B cell (primary cell): ENCODE measurements at regions not wholly inside any gene's neighbourhood (a gene's known extent, or its start where the extent isn't known, plus 50 kb on each side); places are given as distances from the start of the nearest gene placed in this dataset.
"Not testable (repeated sequence)": the region's sequence is repeated elsewhere in the genome, so short reads cannot be mapped to it uniquely, and the experiment has no call there.

Experiments used
- ATAC-seq: fragments of 200-7000 bp; cut with Tn5 transposase; one replicate; pipeline ENCODE4 v1.10.0; 2021; ENCODE audit warnings: low read depth, mild to moderate bottlenecking, moderate number of reproducible peaks, moderate library complexity
- CTCF ChIA-PET: fragments of 350-600 bp; sonication (Branson Sonifier 250); formaldehyde crosslinking; loops from one replicate; lab custom pipeline; 2021; ENCODE audit warnings: antibody characterized with exemption, inconsistent platforms; lab: Charles Lee
- POLR2A ChIA-PET: fragments of 350-600 bp; sonication (Branson Sonifier 250); formaldehyde crosslinking; loops from one replicate; lab custom pipeline; 2021; ENCODE audit warnings: antibody characterized with exemption; lab: Charles Lee
- DNase-seq: peaks from one replicate; pipeline ENCODE4 v3.0.0; 2013
- H2AFZ ChIP-seq: 2 replicates; pipeline ENCODE4 v1.6.1; 2012; ENCODE audit warnings: mild to moderate bottlenecking, low read depth, low read length; ENCODE audit not compliant: insufficient read depth, poor library complexity, severe bottlenecking
- H3K27ac ChIP-seq, 2 donors: 1 replicate in 1 of 2; 2 replicates in 1 of 2; pipeline ENCODE4 v1.5.1; 2012 to 2013; ENCODE audit warnings: low read length in 2 of 2, mild to moderate bottlenecking in 2 of 2, moderate library complexity in 1 of 2
- H3K27me3 ChIP-seq, 4 experiments: fragments of 200-600 bp in 1 of 4; sonication (generic) in 1 of 4; replicated peaks in 1 of 4; 1 replicate in 2 of 4; 2 replicates in 2 of 4; pipeline versions ENCODE4 v1.6.1 to v1.7.0; 2013 to 2016; ENCODE audit warnings: low read length in 3 of 4, mild to moderate bottlenecking in 2 of 4, mixed read lengths in 1 of 4, moderate library complexity in 1 of 4; ENCODE audit not compliant: insufficient read depth in 4 of 4, control insufficient read depth in 3 of 4; ENCODE audit errors: control extremely low read depth in 1 of 4
- H3K36me3 ChIP-seq, 2 experiments: replicated peaks in 1 of 2; 1 replicate in 1 of 2; 2 replicates in 1 of 2; pipeline versions ENCODE4 v1.6.1 to v1.7.1; 2013; ENCODE audit warnings: low read length in 1 of 2; ENCODE audit not compliant: insufficient read depth in 2 of 2, control insufficient read depth in 1 of 2; ENCODE audit errors: control extremely low read depth in 1 of 2, extremely low read depth in 1 of 2
- H3K4me1 ChIP-seq, 2 donors: fragments of 200-600 bp in 1 of 2; sonication (generic) in 1 of 2; 1 replicate in 1 of 2; 2 replicates in 1 of 2; pipeline versions ENCODE4 v1.5.1 to v1.6.1; 2013 to 2017; ENCODE audit warnings: low read length in 2 of 2; ENCODE audit not compliant: control insufficient read depth in 2 of 2, insufficient read depth in 2 of 2
- H3K4me2 ChIP-seq: replicated peaks from 2 replicates; pipeline ENCODE3; 2012; ENCODE audit warnings: mild to moderate bottlenecking, low read depth, low read length; ENCODE audit not compliant: poor library complexity, severe bottlenecking
- H3K4me3 ChIP-seq, 5 experiments: fragments of 200-600 bp in 1 of 5; sonication (generic) in 1 of 5; 1 replicate in 3 of 5; 2 replicates in 2 of 5; pipeline versions ENCODE4 v1.5.1 to v1.7.0; 2011 to 2016; ENCODE audit warnings: low read length in 4 of 5, mild to moderate bottlenecking in 4 of 5, low read depth in 2 of 5, control low read depth in 1 of 5, moderate library complexity in 1 of 5; ENCODE audit not compliant: insufficient read depth in 1 of 5; ENCODE audit errors: control extremely low read depth in 1 of 5, extremely low read depth in 1 of 5
- H3K79me2 ChIP-seq: fragments of 200-600 bp; sonication (generic); one replicate; pipeline ENCODE4 v1.6.0; 2016; ENCODE audit warnings: low read length; ENCODE audit not compliant: control insufficient read depth, insufficient read depth
- H3K9ac ChIP-seq: fragments of 200-600 bp; sonication (generic); 2 replicates; pipeline ENCODE4 v1.6.1; 2017; ENCODE audit warnings: mild to moderate bottlenecking, low read length, moderate library complexity
- H3K9me3 ChIP-seq, 3 donors: one replicate each; pipeline versions ENCODE4 v1.6.1 to v1.7.1; 2013; ENCODE audit warnings: low read length in 2 of 3; ENCODE audit not compliant: control insufficient read depth in 2 of 3, insufficient read depth in 1 of 3; ENCODE audit errors: control extremely low read depth in 1 of 3
- H4K20me1 ChIP-seq: 2 replicates; pipeline ENCODE4 v1.6.0; 2012; ENCODE audit warnings: mild to moderate bottlenecking, low read length; ENCODE audit not compliant: insufficient read depth, control insufficient read depth, poor library complexity, severe bottlenecking
- H3K27ac Mint-ChIP-seq: one replicate; pipeline ENCODE4 v1.8.0; 2021; ENCODE audit warnings: mixed read lengths
- H3K27me3 Mint-ChIP-seq: one replicate; pipeline ENCODE4 v1.8.0; 2021; ENCODE audit warnings: mixed read lengths
- H3K4me1 Mint-ChIP-seq: one replicate; pipeline ENCODE4 v1.8.0; 2021; ENCODE audit warnings: mixed read lengths
- H3K4me3 Mint-ChIP-seq: one replicate; pipeline ENCODE4 v1.8.0; 2021; ENCODE audit warnings: mixed read lengths
- H3K9me3 Mint-ChIP-seq: one replicate; pipeline ENCODE4 v1.8.0; 2022; ENCODE audit warnings: mixed read lengths; ENCODE audit not compliant: insufficient read depth
- EZH2 ChIP-seq: IDR thresholded peaks from 2 replicates; pipeline ENCODE4 v1.6.1; 2012; ENCODE audit warnings: borderline replicate concordance, low read depth, mild to moderate bottlenecking, moderate library complexity, low read length; ENCODE audit not compliant: insufficient read depth, poor library complexity, severe bottlenecking
- WGBS: methylation state at CpG from one replicate; pipeline ENCODE4 v1.1.5; 2013; ENCODE audit warnings: missing lambda C conversion rate; ENCODE audit not compliant: insufficient coverage; 5-methylcytosine and 5-hydroxymethylcytosine counted together
- intact Hi-C: fragments of 100-400 bp; cut with micrococcal nuclease; formaldehyde crosslinking; loops from one replicate; pipeline ENCODE4 v1.10.0; 2022

DNA sequence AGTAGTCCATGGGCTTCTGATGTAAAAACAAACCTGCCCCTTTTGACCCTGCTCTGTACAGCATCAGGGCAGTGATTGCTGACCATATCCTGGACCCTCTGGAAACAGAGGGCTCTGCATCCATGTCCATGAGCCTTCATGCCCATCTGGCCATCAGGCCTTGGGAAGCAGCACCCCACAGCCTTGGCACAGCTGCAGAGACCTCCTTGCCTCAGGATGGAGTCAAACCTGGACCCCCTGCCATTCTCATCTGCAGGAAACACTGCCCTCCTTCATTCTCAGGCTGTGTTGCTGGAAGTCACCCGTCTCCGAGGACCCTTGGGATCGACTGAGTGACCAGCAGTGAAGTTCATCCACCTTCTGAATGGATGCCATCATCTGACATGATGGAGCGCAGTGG, 839.1 kb upstream of the DEFB115 start:
- WGBS, result 70% methylated on average over 4 of the region's 4 CpGs
- intact Hi-C loops, POLR2A ChIA-PET: not testable (repeated sequence)

DNA sequence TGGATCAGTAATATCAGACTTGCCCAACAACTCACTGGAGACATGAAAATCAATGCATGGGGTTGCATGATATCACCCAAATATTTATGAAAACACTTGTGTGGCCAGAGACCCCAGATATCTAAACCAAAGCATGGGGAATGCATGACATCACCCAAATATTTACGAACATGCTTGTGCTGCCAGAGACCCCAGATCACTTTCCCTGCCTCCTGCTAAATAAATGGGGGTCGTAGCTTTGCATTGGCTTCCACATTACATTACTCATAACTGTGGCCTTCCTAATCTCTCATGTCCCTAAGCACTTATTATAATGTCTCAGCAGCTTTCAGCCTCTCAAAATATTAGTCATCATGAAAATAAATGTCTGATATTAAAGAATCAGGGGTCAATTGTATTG, 838.0 kb upstream of the DEFB115 start:
- ChIA-PET CTCF (no interaction called here), POLR2A (no interaction called here)
- H3K27ac ChIP-seq, result no peak overlapping the region
- H3K4me3 Mint-ChIP-seq, result no peak overlapping the region
- DNase-seq (no peak), ATAC-seq (no peak)
- H4K20me1 ChIP-seq, result no peaks in the 10 kb centered on the region
- H3K36me3 ChIP-seq, result no peaks in the 10 kb centered on the region
- H3K9ac ChIP-seq, result no peak overlapping the region
- no peaks in the 10 kb centered on the region for H3K79me2 ChIP-seq
- TF ChIP-seq EZH2, result no peak
- H3K9me3 ChIP-seq, result peaks cover 0 to 9% (median 0%) of the 10 kb centered on the region in 3 donors
- H3K4me1 ChIP-seq, result no peaks in the 10 kb centered on the region
- H3K27me3 ChIP-seq, result no peaks in the 10 kb centered on the region
- no peak overlapping the region for H3K27ac Mint-ChIP-seq
- H3K4me3 ChIP-seq, result no peak overlapping the region
- no peaks in the 10 kb centered on the region for H3K27me3 Mint-ChIP-seq
- H3K9me3 Mint-ChIP-seq, result peaks cover 2% of the 10 kb centered on the region
- 92% methylated on average over 1 of the region's 2 CpGs for WGBS
- H2AFZ ChIP-seq, result no peak overlapping the region
- H3K4me2 ChIP-seq, result no peak overlapping the region
- H3K4me1 Mint-ChIP-seq, result no peaks in the 10 kb centered on the region
- intact Hi-C loops, result no loop called here

More for the DNA sequence above, 839.1 kb upstream of the DEFB115 start:
- H3K4me1 Mint-ChIP-seq, H3K4me3 Mint-ChIP-seq, H3K27ac ChIP-seq, ATAC-seq, H3K79me2 ChIP-seq, H4K20me1 ChIP-seq, H3K27ac Mint-ChIP-seq, H3K27me3 Mint-ChIP-seq, H3K27me3 ChIP-seq, H3K4me3 ChIP-seq, H3K36me3 ChIP-seq, CTCF ChIA-PET, H3K4me2 ChIP-seq, H3K9ac ChIP-seq, DNase-seq, H3K9me3 Mint-ChIP-seq, H3K4me1 ChIP-seq, H2AFZ ChIP-seq: not testable (repeated sequence)
- H3K9me3 ChIP-seq, result peaks cover 0 to 13% (median 0%) of the 10 kb centered on the region in 3 donors

DNA sequence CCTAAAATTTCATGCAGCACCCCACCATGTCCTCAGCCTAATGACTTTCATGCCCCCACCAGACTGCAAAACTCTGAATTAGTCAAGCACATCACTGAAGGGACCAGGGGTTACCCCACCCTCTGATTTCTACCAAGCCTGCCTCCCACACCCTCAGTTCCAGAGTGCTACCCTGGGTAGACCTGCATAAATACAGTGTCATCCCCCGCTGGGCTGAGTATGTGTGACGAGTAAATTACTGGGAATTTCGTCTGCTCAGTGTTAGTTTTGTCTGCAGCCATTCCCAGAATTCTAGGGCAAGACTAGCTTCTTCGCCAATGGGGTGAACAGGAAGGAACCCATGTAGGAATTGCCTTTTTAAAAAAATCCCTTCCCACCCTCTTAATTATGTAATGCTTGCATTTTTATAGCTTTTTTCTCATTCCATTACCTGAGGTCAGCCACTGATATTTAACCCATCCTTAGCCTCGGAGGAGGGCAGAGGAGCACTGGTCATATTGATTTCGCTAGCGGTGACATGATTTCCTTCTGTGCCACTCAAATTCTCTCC, 837.5 kb upstream of the DEFB115 start:
- H3K27me3 ChIP-seq, H4K20me1 ChIP-seq, H3K4me1 Mint-ChIP-seq, POLR2A ChIA-PET, H3K9ac ChIP-seq, H3K27me3 Mint-ChIP-seq, H3K4me3 ChIP-seq, CTCF ChIA-PET, H3K27ac ChIP-seq, H3K36me3 ChIP-seq, H3K79me2 ChIP-seq, H3K27ac Mint-ChIP-seq, H3K4me2 ChIP-seq, ATAC-seq, H3K9me3 ChIP-seq, intact Hi-C loops, H3K4me3 Mint-ChIP-seq, DNase-seq, H3K4me1 ChIP-seq, H3K9me3 Mint-ChIP-seq, H2AFZ ChIP-seq: not testable (repeated sequence)
- 60% methylated on average over 1 of the region's 7 CpGs for WGBS
